Panc1 (cell line): ENCODE measurements at regions not wholly inside any gene's neighbourhood (a gene's known extent, or its start where the extent isn't known, plus 50 kb on each side); places are given as distances from the start of the nearest gene placed in this dataset.

Experiments used
- ATAC-seq: fragments of 200-7000 bp; cut with Tn5 transposase; 2 replicates; pipeline ENCODE4 v1.9.1; 2020; ENCODE audit warnings: mild to moderate bottlenecking, moderate library complexity
- BruUV-seq: library from RNA; stranded (reverse); fragments of 400-500 nt; replicated peaks from 2 replicates; lab custom pipeline; 2021; lab: Mats Ljungman, UMichigan
- CTCF ChIA-PET: fragments of 300-600 bp; sonication (Branson Sonifier 250); formaldehyde crosslinking; loops from one replicate; lab custom pipeline; 2022; ENCODE audit warnings: antibody characterized with exemption; lab: Charles Lee
- POLR2A ChIA-PET: fragments of 300-600 bp; sonication (Branson Sonifier 250); formaldehyde crosslinking; loops from one replicate; lab custom pipeline; 2022; ENCODE audit warnings: antibody characterized with exemption; lab: Charles Lee
- DNase-seq: peaks from one replicate; pipeline ENCODE4 v3.0.0-alpha.2; 2010; ENCODE audit warnings: low read depth, low spot score
- H3K27ac ChIP-seq: 2 replicates; pipeline ENCODE4 v1.5.1; 2011; ENCODE audit warnings: mild to moderate bottlenecking, low read length, inconsistent platforms
- H3K27me3 ChIP-seq: fragments of 200-500 bp; sonication (Bioruptor generic); 2 replicates; pipeline ENCODE4 v1.6.0; 2014; ENCODE audit warnings: low read length, inconsistent platforms; ENCODE audit not compliant: control insufficient read depth, insufficient read depth
- H3K36me3 ChIP-seq: fragments of 200-500 bp; sonication (Bioruptor generic); 2 replicates; pipeline ENCODE4 v1.5.1; 2014; ENCODE audit warnings: inconsistent platforms, mild to moderate bottlenecking, low read length, moderate library complexity; ENCODE audit not compliant: control insufficient read depth, insufficient read depth
- H3K4me1 ChIP-seq: 2 replicates; pipeline ENCODE4 v1.5.1; 2011; ENCODE audit warnings: inconsistent platforms, mild to moderate bottlenecking, low read length, moderate library complexity; ENCODE audit not compliant: control insufficient read depth, insufficient read depth
- H3K4me3 ChIP-seq, 2 experiments: 2 replicates each; pipeline ENCODE4 v1.5.1; 2011 to 2012; ENCODE audit warnings: low read depth in 2 of 2, low read length in 2 of 2, mild to moderate bottlenecking in 2 of 2, inconsistent platforms in 1 of 2, moderate library complexity in 1 of 2
- H3K9me3 ChIP-seq: fragments of 200-500 bp; sonication (Bioruptor generic); 2 replicates; pipeline ENCODE4 v1.5.1; 2014; ENCODE audit warnings: low read depth, mild to moderate bottlenecking, inconsistent platforms, low read length, moderate library complexity; ENCODE audit not compliant: control insufficient read depth, insufficient read depth
- CTCF ChIP-seq: fragments of 450-650 bp; IDR thresholded peaks from 2 replicates; pipeline ENCODE4 v1.5.1; 2017; ENCODE audit warnings: mild to moderate bottlenecking
- POLR2AphosphoS5 ChIP-seq: IDR thresholded peaks from 2 replicates; pipeline ENCODE4 v1.6.1; 2012; ENCODE audit warnings: mild to moderate bottlenecking, low read depth, low read length, moderate library complexity
- REST ChIP-seq, 2 experiments: IDR thresholded peaks; 2 replicates each; pipeline ENCODE4 v1.6.1; 2011 to 2012; ENCODE audit warnings: low read depth in 2 of 2, control low read depth in 1 of 2, low read length in 1 of 2, mild to moderate bottlenecking in 1 of 2, moderate library complexity in 1 of 2; ENCODE audit not compliant: insufficient read depth in 1 of 2
- SIN3A ChIP-seq: IDR thresholded peaks from 2 replicates; pipeline ENCODE4 v1.6.1; 2012; ENCODE audit warnings: low read depth, mild to moderate bottlenecking, low read length, moderate library complexity, borderline replicate concordance; ENCODE audit not compliant: insufficient read depth
- TCF7L2 ChIP-seq: IDR thresholded peaks from 2 replicates; pipeline ENCODE4 v1.6.1; 2011; ENCODE audit warnings: mild to moderate bottlenecking, low read depth, low read length, inconsistent platforms
- in situ Hi-C: cut with HindIII; loops from 2 replicates; pipeline ENCODE4 v1.10.0; 2016; ENCODE audit warnings: low sequenced_read_pairs, low pct_unique_long_range_greater_than_20kb
- intact Hi-C: fragments of 100-400 bp; cut with micrococcal nuclease; formaldehyde crosslinking; loops from one replicate; pipeline ENCODE4 v1.10.0; 2022; ENCODE audit not compliant: unreplicated experiment

- no peaks in the 10 kb centered on the region for H3K36me3 ChIP-seq
- ATAC-seq, result no peak
- CTCF ChIA-PET, result no interaction called here
- no TSS peak for BruUV-seq
- H3K27me3 ChIP-seq, result no peaks in the 10 kb centered on the region
- POLR2A ChIA-PET, result no interaction called here
- TF ChIP-seq REST (IDR thresholded peaks at IDR 0.05; ENCODE audit: insufficient read depth in 1 of 2, low read depth in 2 of 2, low read length in 1 of 2) (no peak), POLR2AphosphoS5 (no peak), SIN3A (no peak), CTCF (no peak), TCF7L2 (no peak)
- in situ Hi-C loops, result no loop called here
- no peaks in the 10 kb centered on the region for H3K9me3 ChIP-seq
- H3K27ac ChIP-seq, result no peak overlapping the region
- no peak overlapping the region for H3K4me3 ChIP-seq
- intact Hi-C loops, result no loop called here
- DNase-seq, result no peak
- H3K4me1 ChIP-seq, result no peaks in the 10 kb centered on the region
These were observed 432.8 kb upstream of the NR2F2 start for GRCh38 chr15:95897651-95898050.

- BruUV-seq, result no TSS peak
- POLR2A ChIA-PET, result no interaction called here
These were observed 431.7 kb upstream of the NR2F2 start for GRCh38 chr15:95898761-95899160.

More at GRCh38 chr15:95898761-95899160, 431.7 kb upstream of the NR2F2 start:
- no peak overlapping the region for H3K27ac ChIP-seq
- CTCF ChIA-PET, result no interaction called here
- H3K36me3 ChIP-seq, result no peaks in the 10 kb centered on the region
- in situ Hi-C loops (no loop called here), intact Hi-C loops (no loop called here)
- H3K4me1 ChIP-seq, result no peaks in the 10 kb centered on the region
- H3K27me3 ChIP-seq, result no peaks in the 10 kb centered on the region
- H3K4me3 ChIP-seq, result no peak overlapping the region
- no peaks in the 10 kb centered on the region for H3K9me3 ChIP-seq
- DNase-seq (no peak), ATAC-seq (no peak)
- TF ChIP-seq TCF7L2, result no peak
- no peak for TF ChIP-seq POLR2AphosphoS5
- TF ChIP-seq CTCF, result no peak
- no peak for TF ChIP-seq SIN3A
- TF ChIP-seq REST (IDR thresholded peaks at IDR 0.05; ENCODE audit: insufficient read depth in 1 of 2, low read depth in 2 of 2, low read length in 1 of 2), result no peak
